ENCODE measurements at regions not wholly inside any gene's neighbourhood (a gene's known extent, or its start where the extent isn't known, plus 50 kb on each side); places are given as distances from the start of the nearest gene placed in this dataset.
"Not testable (repeated sequence)": the region's sequence is repeated elsewhere in the genome, so short reads cannot be mapped to it uniquely, and the experiment has no call there.

DNA sequence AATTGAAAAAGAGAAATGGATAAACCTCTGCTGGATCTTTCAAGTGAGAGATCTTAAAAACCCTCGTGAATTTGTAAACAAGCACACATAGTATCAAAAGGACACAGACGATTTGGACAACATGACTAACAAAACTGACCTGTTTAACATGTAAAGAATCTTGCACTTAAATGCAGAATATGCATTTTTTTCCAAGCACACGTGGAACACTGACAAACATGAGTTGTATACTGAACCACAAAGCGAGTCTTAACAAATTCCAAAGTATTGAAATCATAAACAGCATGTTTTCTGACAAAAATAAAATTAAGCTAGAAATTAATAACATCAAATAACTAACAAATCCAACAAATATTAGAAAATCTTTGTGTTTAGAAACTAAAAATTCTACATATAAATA is 65.0 kb upstream of the ZNF746 start:
- DNase-seq, result no peak

DNA sequence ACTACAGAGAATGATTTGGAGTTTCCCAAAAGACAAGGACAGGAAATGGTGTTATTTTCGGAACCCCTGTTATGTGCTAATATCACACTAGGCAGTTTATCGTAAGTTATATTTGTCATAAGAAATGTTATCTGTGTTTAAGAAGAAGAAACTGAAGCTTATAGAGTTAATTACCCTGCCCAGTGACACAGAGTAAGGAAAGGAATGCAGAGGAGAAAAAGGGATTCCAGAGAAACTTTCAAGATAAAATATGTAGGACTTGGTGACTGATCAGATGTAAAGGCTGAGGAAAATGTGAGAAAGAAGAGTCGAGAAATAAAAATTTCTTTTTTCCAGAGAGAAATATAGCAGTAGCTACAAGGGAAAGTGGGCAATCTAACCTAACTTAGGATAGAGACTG is 63.5 kb upstream of the ZNF746 start:
- DNase-seq, result no peak

DNA sequence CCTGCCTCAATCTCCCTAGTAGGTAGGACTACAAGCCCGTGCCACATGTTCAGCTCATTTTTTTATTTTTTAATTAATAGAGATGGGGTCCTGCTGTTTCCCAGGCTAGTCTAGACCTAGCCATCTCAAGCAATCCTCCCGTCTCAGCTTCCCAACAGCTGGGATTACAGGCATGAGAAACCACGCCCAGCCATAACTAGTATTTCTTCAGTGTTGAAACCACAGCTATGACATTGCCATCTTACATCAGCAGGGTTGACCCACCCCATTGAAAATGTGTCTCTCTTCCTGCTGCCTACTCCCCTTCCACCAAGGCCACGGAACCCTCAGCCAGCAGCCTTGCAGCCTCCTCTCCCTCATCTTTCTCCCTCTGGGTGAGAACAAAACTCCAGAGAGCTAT is 62.1 kb upstream of the ZNF746 start:
- no peak for DNase-seq

DNA sequence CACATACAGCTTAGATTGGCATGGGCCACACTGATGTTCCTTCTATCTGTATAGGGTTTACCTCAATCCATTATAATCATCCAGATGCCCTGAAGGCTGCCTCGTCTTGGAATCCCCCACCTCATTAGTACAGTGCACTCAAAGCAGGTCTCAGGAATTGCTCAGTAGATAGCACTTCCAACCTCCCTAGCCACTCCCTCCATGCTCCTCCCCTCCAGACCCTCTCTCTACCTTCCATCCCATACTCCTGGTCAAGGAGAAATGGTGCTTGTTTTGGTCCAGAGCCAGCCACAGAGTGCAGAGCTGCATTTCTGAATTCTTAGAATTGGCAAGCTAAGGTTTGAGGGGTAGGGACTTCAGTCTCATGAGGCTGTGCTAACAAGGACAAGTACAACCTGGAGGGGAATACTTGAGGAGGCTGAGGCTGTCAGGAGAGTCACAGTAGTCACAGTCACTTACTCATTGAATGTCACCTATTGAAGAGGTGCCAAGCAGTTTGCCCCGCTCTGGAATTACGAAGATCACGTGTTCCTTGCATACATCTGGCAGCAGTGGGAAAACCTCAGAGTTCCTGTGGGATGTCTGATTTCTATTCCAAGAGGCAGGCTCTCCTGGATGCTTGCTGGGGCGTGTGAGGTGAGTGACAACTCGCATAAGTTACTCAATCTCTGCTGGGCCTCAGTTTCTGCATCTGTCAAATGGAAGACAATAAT is 60.7 kb upstream of the ZNF746 start:
- DNase-seq, result no peak

DNA sequence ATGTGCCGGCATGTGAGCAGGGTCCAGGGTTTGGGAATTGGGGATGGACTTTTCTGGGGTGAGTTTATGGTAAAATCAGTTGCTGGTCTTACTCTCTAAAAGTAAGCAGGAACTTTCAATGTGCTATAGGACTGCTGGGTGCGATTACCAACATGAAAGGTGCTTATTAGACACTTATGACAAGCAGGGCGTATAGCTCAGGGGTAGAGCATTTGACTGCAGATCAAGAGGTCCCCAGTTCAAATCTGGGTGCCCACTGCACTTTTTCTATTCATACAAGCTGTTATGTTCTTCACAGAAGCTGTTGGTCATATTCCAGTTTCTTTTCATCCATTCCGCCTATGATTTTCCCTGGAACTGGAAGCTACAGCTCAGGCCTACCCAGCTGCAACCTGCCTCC is 58.9 kb upstream of the ZNF746 start:
- not testable (repeated sequence) for DNase-seq

DNA sequence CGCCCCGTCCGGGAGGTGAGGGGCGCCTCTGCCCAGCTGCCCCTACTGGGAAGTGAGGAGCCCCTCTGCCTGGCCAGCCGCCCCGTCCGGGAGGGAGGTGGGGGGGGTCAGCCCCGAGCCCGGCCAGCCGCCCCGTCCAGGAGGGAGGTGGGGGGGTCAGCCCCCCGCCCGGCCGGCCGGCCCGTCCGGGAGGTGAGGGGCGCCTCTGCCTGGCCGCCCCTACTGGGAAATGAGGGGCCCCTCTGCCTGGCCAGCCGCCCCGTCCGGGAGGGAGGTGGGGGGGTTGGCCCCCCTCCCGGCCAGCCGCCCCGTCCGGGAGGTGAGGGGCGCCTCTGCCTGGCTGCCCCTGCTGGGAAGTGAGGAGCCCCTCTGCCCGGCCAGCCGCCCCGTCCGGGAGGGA is 57.2 kb upstream of the ZNF746 start:
- DNase-seq, result not testable (repeated sequence)

DNA sequence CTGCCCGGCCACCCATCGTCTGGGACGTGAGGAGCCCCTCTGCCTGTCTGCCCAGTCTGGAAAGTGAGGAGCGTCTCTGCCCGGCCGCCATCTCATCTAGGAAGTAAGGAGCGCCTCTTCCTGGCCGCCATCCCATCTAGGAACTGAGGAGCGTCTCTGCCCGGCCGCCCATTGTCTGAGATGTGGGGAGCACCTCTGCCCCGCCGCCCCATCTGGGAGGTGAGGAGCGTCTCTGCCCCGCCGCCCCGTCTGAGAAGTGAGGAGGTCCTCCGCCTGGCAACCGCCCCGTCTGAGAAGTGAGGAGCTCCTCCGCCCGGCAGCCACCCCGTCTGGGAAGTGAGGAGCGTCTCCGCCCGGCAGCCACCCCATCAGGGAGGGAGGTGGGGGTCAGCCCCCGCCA is 56.4 kb upstream of the ZNF746 start:
- not testable (repeated sequence) for DNase-seq

DNA sequence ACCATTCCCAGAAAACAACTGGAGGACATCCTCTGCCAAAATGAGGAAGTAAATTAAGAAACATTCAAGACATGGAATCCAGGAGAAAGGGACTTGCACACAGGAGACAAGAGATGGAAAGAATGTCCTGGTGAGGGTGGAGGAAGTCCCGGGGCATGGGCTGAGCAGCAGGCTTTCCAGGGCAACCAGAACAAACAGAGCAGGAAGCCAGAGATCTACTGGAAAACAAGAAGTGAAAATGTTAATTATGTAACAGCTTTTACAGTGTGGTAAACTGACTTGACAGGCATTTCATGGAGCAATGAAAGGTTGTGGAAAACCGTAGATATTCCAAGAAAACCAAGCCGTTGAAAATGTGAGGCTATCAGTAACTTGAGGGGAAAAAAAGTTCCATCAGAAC is 55.2 kb upstream of the ZNF746 start:
- no peak for DNase-seq
